HG03280 (cell line): ENCODE measurements at regions not wholly inside any gene's neighbourhood (a gene's known extent, or its start where the extent isn't known, plus 50 kb on each side); places are given as distances from the start of the nearest gene placed in this dataset.

Source experiments
- ATAC-seq: cut with Tn5 transposase; IDR thresholded peaks from one replicate; pipeline ENCODE4 v1.9.1; 2021; ENCODE audit warnings: mild to moderate bottlenecking, moderate library complexity; ENCODE audit not compliant: unreplicated experiment

DNA sequence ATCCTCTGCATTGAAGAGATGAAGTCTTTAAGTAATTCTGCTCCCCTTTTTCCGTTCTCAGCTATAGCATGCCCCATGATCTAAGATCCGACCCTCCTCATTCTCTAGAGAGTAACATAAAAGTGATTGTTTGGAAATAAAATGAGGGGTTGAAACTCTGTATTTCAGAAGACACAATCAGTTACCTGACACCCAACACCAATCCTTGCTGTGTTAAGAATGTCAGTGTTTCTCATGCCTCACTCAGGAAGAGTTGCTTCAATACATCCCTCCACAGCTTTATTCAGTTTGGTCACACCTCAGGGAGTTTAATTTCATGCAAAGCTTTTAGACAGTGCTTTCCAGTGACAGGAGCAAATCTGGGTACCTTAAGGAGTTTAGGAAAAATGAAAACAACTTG lies 49.9 kb upstream of the RBBP8 start:
- ATAC-seq: no peak
